ENCODE measurements at regions not wholly inside any gene's neighbourhood (a gene's known extent, or its start where the extent isn't known, plus 50 kb on each side); places are given as distances from the start of the nearest gene placed in this dataset.

DNA sequence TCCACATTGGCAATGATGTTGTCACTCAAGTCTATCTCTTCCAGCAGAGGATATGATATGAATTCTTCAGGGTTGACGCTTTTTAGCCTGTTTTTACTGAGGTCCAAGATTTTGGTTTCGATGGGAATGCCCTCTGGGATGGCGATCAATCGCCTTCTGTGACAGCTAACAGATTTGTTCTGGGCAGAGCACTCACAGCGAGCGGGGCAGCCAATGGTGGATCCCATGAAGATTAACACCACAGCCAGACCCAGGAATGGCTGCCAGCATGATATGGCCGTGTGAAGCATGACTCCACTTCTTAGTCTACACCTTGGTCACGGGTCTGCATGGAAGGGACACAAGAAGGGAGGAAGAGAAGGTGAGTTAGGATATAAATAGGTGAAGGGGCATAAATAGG lies 377.1 kb upstream of the C9orf72 start:
- no peak for TF ChIP-seq EZH2 (IDR thresholded peaks at IDR 0.05; ENCODE audit: borderline replicate concordance, low read length)
- TF ChIP-seq, protein P1, sequence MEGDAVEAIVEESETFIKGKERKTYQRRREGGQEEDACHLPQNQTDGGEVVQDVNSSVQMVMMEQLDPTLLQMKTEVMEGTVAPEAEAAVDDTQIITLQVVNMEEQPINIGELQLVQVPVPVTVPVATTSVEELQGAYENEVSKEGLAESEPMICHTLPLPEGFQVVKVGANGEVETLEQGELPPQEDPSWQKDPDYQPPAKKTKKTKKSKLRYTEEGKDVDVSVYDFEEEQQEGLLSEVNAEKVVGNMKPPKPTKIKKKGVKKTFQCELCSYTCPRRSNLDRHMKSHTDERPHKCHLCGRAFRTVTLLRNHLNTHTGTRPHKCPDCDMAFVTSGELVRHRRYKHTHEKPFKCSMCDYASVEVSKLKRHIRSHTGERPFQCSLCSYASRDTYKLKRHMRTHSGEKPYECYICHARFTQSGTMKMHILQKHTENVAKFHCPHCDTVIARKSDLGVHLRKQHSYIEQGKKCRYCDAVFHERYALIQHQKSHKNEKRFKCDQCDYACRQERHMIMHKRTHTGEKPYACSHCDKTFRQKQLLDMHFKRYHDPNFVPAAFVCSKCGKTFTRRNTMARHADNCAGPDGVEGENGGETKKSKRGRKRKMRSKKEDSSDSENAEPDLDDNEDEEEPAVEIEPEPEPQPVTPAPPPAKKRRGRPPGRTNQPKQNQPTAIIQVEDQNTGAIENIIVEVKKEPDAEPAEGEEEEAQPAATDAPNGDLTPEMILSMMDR (conservative IDR thresholded peaks at IDR 0.05 in 1 of 2, IDR thresholded peaks at IDR 0.05 in 1 of 2; ENCODE audit: extremely low read depth in 1 of 2, insufficient read depth in 1 of 2, low read depth in 1 of 2, low read length in 2 of 2), result no peak

Measured in mammary epithelial cell (primary cell).